ENCODE measurements at regions not wholly inside any gene's neighbourhood (a gene's known extent, or its start where the extent isn't known, plus 50 kb on each side); places are given as distances from the start of the nearest gene placed in this dataset.

DNA sequence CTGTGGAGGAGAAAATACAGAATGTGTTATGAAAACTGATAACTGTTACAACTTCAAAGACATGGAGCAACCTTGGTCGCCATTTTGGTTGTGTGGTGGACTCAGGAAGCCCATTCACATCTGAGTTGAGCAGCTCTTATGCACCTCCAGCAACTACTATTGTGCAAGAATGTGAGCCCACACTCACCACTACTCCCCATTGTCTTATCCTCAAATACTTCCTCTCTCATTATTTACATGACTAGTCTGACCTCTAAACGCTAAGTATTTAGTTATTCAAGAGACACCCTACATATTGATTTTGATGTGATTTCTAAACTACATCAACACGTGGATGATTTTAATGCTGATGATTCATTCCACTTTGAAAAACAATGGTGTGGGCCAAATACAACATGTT, 516.6 kb upstream of the CLINT1 start:
- TF ChIP-seq, protein P1, sequence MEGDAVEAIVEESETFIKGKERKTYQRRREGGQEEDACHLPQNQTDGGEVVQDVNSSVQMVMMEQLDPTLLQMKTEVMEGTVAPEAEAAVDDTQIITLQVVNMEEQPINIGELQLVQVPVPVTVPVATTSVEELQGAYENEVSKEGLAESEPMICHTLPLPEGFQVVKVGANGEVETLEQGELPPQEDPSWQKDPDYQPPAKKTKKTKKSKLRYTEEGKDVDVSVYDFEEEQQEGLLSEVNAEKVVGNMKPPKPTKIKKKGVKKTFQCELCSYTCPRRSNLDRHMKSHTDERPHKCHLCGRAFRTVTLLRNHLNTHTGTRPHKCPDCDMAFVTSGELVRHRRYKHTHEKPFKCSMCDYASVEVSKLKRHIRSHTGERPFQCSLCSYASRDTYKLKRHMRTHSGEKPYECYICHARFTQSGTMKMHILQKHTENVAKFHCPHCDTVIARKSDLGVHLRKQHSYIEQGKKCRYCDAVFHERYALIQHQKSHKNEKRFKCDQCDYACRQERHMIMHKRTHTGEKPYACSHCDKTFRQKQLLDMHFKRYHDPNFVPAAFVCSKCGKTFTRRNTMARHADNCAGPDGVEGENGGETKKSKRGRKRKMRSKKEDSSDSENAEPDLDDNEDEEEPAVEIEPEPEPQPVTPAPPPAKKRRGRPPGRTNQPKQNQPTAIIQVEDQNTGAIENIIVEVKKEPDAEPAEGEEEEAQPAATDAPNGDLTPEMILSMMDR (IDR thresholded peaks at IDR 0.05): no peak
- no peak for TF ChIP-seq POLR2A (IDR thresholded peaks at IDR 0.05)
